Endothelial cell of umbilical vein (primary cell): ENCODE measurements at regions not wholly inside any gene's neighbourhood (a gene's known extent, or its start where the extent isn't known, plus 50 kb on each side); places are given as distances from the start of the nearest gene placed in this dataset.

Experiments used
- BruUV-seq: library from RNA; stranded (reverse); fragments of 400-500 nt; replicated peaks from 2 replicates; lab custom pipeline; 2021; lab: Mats Ljungman, UMichigan
- CTCF ChIA-PET: fragments of 300-600, 350-600 bp; sonication (Branson Sonifier 250); formaldehyde crosslinking; loops from one replicate; lab custom pipeline; 2021; ENCODE audit warnings: antibody characterized with exemption, inconsistent platforms; lab: Charles Lee
- POLR2A ChIA-PET: fragments of 300-600, 350-600 bp; sonication (Branson Sonifier 250); formaldehyde crosslinking; loops from one replicate; lab custom pipeline; 2021; ENCODE audit warnings: antibody characterized with exemption, inconsistent platforms; lab: Charles Lee
- DNase-seq: peaks from one replicate; pipeline ENCODE4 v3.0.0-alpha.2; 2011; ENCODE audit warnings: low read depth, low spot score
- FAIRE-seq: peaks from 2 replicates; lab custom pipeline; 2011; peaks lifted over from hg19 to GRCh38; lab: Jason Lieb, UNC
- H2AFZ ChIP-seq: 2 replicates; pipeline ENCODE4 v1.6.0; 2012; ENCODE audit warnings: low read depth, low read length, control low read depth, inconsistent platforms
- H3K27ac ChIP-seq: 2 replicates; pipeline ENCODE4 v1.5.1; 2011; ENCODE audit warnings: low read depth, mild to moderate bottlenecking, control low read depth, low read length, moderate library complexity; ENCODE audit not compliant: insufficient read depth
- H3K27me3 ChIP-seq, 2 experiments: 2 replicates each; pipeline versions ENCODE4 v1.6.0 to v1.6.1; 2011; ENCODE audit warnings: low read length in 2 of 2, mixed read lengths in 1 of 2; ENCODE audit not compliant: control insufficient read depth in 2 of 2, insufficient read depth in 2 of 2
- H3K36me3 ChIP-seq, 2 experiments: 2 replicates in 1 of 2; 3 replicates in 1 of 2; pipeline ENCODE4 v1.5.1; 2011; ENCODE audit warnings: low read length in 2 of 2, mild to moderate bottlenecking in 1 of 2, moderate library complexity in 1 of 2; ENCODE audit not compliant: control insufficient read depth in 2 of 2, insufficient read depth in 2 of 2; ENCODE audit errors: extremely low read depth in 1 of 2
- H3K4me1 ChIP-seq: 3 replicates; pipeline ENCODE4 v1.5.1; 2011; ENCODE audit warnings: mild to moderate bottlenecking, low read length; ENCODE audit not compliant: control insufficient read depth, insufficient read depth; ENCODE audit errors: extremely low read depth
- H3K4me2 ChIP-seq: 2 replicates; pipeline ENCODE4 v1.6.1; 2011; ENCODE audit warnings: low read length, control low read depth, mixed read lengths; ENCODE audit not compliant: insufficient read depth
- H3K4me3 ChIP-seq, 3 experiments: fragments of 200-600 bp in 1 of 3; sonication (generic), shearing (Covaris generic) in 1 of 3; replicated peaks in 1 of 3; 2 replicates each; pipeline ENCODE4 v1.5.1; 2011 to 2016; ENCODE audit warnings: control low read depth in 3 of 3, low read length in 3 of 3, mild to moderate bottlenecking in 2 of 3, inconsistent platforms in 1 of 3, low read depth in 1 of 3, moderate library complexity in 1 of 3; ENCODE audit not compliant: insufficient read depth in 1 of 3
- H3K79me2 ChIP-seq: 2 replicates; pipeline ENCODE4 v1.6.0; 2012; ENCODE audit warnings: low read length, inconsistent platforms; ENCODE audit not compliant: control insufficient read depth, insufficient read depth
- H3K9ac ChIP-seq: replicated peaks from 2 replicates; pipeline ENCODE3; 2011; ENCODE audit warnings: low read length, control low read depth; ENCODE audit not compliant: insufficient read depth; ENCODE audit errors: extremely low read depth
- H3K9me1 ChIP-seq: replicated peaks from 3 replicates; pipeline ENCODE4 v1.6.0; 2011; ENCODE audit warnings: mild to moderate bottlenecking, low read length; ENCODE audit not compliant: control insufficient read depth, insufficient read depth; ENCODE audit errors: extremely low read depth
- H3K9me3 ChIP-seq: replicated peaks from 2 replicates; pipeline ENCODE4 v1.5.1; 2012; ENCODE audit warnings: low read length, inconsistent platforms; ENCODE audit not compliant: control insufficient read depth, insufficient read depth
- H4K20me1 ChIP-seq: replicated peaks from 2 replicates; pipeline ENCODE3; 2011; ENCODE audit warnings: mild to moderate bottlenecking, low read length; ENCODE audit not compliant: control insufficient read depth, insufficient read depth; ENCODE audit errors: extremely low read depth
- EZH2 ChIP-seq: IDR thresholded peaks from 2 replicates; pipeline ENCODE4 v1.6.1; 2012; ENCODE audit warnings: borderline replicate concordance, low read depth, mild to moderate bottlenecking, moderate library complexity, low read length, inconsistent platforms; ENCODE audit not compliant: severe bottlenecking
- FOS ChIP-seq: IDR thresholded peaks from 2 replicates; pipeline ENCODE4 v1.6.1; 2011; ENCODE audit warnings: mild to moderate bottlenecking, low read length, moderate library complexity, borderline replicate concordance; ENCODE audit not compliant: insufficient read depth
- GATA2 ChIP-seq: IDR thresholded peaks from 2 replicates; pipeline ENCODE4 v1.7.0; 2011; ENCODE audit warnings: low read depth, mild to moderate bottlenecking, moderate library complexity, mixed read lengths, low read length; ENCODE audit not compliant: insufficient read length, insufficient read depth
- JUN ChIP-seq: IDR thresholded peaks from 2 replicates; pipeline ENCODE4 v1.6.1; 2011; ENCODE audit warnings: borderline replicate concordance, low read depth; ENCODE audit not compliant: insufficient read length, insufficient read depth
- MYC ChIP-seq: IDR thresholded peaks from one replicate; pipeline ENCODE4 v1.6.1; 2011; ENCODE audit warnings: mild to moderate bottlenecking, low read depth, low read length
- POLR2A ChIP-seq: IDR thresholded peaks from 2 replicates; pipeline ENCODE4 v1.6.1; 2012; ENCODE audit warnings: low read depth, mild to moderate bottlenecking, control low read depth, low read length
- POLR2AphosphoS5 ChIP-seq: IDR thresholded peaks from 2 replicates; pipeline ENCODE4 v1.6.1; 2012; ENCODE audit warnings: low read depth, mild to moderate bottlenecking, control low read depth, low read length, moderate library complexity; ENCODE audit not compliant: insufficient read depth
- dilution Hi-C: fragments of 300-500 bp; cut with MboI; formaldehyde crosslinking; loops from one replicate; pipeline ENCODE4 v1.15.0; 2019; ENCODE audit warnings: low sequenced_read_pairs; ENCODE audit not compliant: extremely low pct_ligation_motif_present
- intact Hi-C: fragments of 100-400 bp; cut with micrococcal nuclease; formaldehyde crosslinking; loops from one replicate; pipeline ENCODE4 v1.10.0; 2022
- TF ChIP-seq, protein P1 (sequence below): IDR thresholded peaks from 2 replicates; pipeline ENCODE4 v1.6.1; 2011; ENCODE audit not compliant: insufficient read depth, insufficient read length
- TF ChIP-seq, protein P2 (sequence below), 2 donors: IDR thresholded peaks; 1 replicate in 1 of 2; 2 replicates in 1 of 2; pipeline ENCODE4 v1.5.1; 2011; ENCODE audit warnings: low read length in 2 of 2, mild to moderate bottlenecking in 2 of 2, moderate library complexity in 2 of 2, control low read depth in 1 of 2, inconsistent platforms in 1 of 2, low read depth in 1 of 2; ENCODE audit not compliant: insufficient read depth in 1 of 2; ENCODE audit errors: extremely low read depth in 1 of 2

DNA sequence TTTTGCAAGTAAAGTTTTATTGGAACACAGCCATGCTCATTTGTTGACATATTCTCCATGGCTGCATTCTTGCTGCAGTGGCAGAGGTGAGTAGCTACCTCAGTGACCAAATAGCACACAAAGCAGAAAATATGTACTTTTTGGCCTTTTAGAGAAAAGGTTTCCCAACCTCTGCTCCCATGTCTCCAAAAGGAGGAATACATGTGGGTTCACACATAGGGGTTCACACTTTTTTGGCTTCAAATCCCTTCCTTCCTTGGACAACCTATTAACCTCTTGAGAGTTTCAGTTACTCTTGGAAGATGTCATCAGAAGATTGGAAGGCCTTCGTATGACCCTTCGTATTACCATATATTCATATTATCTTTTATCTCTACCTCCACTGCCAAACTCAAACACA, 285.1 kb upstream of the TUT7 start:
- no peak for FAIRE-seq
- TF ChIP-seq EZH2 (no peak), POLR2AphosphoS5 (no peak), GATA2 (no peak), JUN (no peak), MYC (no peak), POLR2A (no peak), FOS (no peak)
- TF ChIP-seq, protein P1, sequence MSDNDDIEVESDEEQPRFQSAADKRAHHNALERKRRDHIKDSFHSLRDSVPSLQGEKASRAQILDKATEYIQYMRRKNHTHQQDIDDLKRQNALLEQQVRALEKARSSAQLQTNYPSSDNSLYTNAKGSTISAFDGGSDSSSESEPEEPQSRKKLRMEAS = no peak
- TF ChIP-seq, protein P2, sequence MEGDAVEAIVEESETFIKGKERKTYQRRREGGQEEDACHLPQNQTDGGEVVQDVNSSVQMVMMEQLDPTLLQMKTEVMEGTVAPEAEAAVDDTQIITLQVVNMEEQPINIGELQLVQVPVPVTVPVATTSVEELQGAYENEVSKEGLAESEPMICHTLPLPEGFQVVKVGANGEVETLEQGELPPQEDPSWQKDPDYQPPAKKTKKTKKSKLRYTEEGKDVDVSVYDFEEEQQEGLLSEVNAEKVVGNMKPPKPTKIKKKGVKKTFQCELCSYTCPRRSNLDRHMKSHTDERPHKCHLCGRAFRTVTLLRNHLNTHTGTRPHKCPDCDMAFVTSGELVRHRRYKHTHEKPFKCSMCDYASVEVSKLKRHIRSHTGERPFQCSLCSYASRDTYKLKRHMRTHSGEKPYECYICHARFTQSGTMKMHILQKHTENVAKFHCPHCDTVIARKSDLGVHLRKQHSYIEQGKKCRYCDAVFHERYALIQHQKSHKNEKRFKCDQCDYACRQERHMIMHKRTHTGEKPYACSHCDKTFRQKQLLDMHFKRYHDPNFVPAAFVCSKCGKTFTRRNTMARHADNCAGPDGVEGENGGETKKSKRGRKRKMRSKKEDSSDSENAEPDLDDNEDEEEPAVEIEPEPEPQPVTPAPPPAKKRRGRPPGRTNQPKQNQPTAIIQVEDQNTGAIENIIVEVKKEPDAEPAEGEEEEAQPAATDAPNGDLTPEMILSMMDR (IDR thresholded peaks at IDR 0.05; ENCODE audit: extremely low read depth in 1 of 2, insufficient read depth in 1 of 2, low read depth in 1 of 2, low read length in 2 of 2) = no peak

More for the DNA sequence above, 285.1 kb upstream of the TUT7 start:
- no peaks in the 10 kb centered on the region for H3K27me3 ChIP-seq
- ChIA-PET CTCF (no interaction called here), POLR2A (no interaction called here)
- dilution Hi-C loops = no loop called here
- H3K79me2 ChIP-seq = no peaks in the 10 kb centered on the region
- no peak overlapping the region for H3K4me2 ChIP-seq
- H3K4me1 ChIP-seq = no peaks in the 10 kb centered on the region
- H3K36me3 ChIP-seq = no peaks in the 10 kb centered on the region
- H3K9ac ChIP-seq = no peak overlapping the region
- no peaks in the 10 kb centered on the region for H3K9me1 ChIP-seq
- no peaks in the 10 kb centered on the region for H3K9me3 ChIP-seq
- intact Hi-C loops = loop anchor here (2.0 kb wide), 1 partner anchor 686 kb away; no protein-coding TSS in a partner anchor
- BruUV-seq = no TSS peak
- no peaks in the 10 kb centered on the region for H4K20me1 ChIP-seq
- H2AFZ ChIP-seq = no peak overlapping the region
- DNase-seq = no peak
- no peak overlapping the region for H3K27ac ChIP-seq
- no peak overlapping the region for H3K4me3 ChIP-seq
